ENCODE measurements at regions not wholly inside any gene's neighbourhood (a gene's known extent, or its start where the extent isn't known, plus 50 kb on each side); places are given as distances from the start of the nearest gene placed in this dataset.

DNA sequence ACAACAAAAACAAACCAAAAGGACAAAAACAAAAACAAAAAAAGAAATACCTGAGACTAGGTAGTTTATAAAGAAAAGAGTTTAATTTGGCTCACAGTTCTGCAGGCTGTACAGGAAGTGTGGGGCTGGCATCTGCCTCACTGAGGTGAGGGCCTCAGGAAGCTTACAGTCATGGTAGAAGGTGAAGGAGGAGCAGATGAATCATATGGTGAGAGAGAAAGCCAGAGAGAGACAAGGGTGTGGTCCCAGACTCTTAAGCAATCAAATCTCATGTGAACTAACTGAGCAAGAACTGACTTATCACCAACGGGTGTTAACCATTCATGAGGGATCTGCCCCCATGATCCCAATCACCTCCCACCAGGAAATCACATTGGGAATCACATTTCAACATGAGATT is 58.8 kb upstream of the ZBED5 start:
- H3K4me1 Mint-ChIP-seq (ENCODE audit: low read depth), result peaks cover 3% of the 10 kb centered on the region
- H3K27me3 Mint-ChIP-seq, result no peaks in the 10 kb centered on the region
- H3K9me3 Mint-ChIP-seq, result peaks cover 17% of the 10 kb centered on the region
- no peak for DNase-seq
- H3K27ac Mint-ChIP-seq, result no peak overlapping the region
- no peaks in the 10 kb centered on the region for H3K36me3 Mint-ChIP-seq (ENCODE audit: low read depth)
- H3K4me3 Mint-ChIP-seq, result no peak overlapping the region

DNA sequence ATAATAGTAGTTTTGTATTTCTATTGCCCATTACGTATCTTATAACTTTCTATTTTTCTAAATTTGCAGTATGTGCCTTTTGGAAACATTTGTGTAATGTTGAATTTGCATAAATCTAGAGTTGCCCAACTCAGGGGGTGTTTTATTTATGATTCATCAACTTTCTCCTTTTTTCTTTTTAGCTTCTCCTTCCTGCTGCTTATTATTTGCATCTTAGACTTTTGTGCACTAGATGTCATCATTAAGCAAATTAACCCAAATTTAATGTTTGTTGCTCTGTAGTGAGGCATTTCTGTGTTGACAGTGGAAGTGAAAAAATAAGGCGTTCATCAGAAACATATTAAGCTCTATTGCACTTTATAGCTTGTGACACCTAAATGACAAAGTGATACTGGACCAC is 56.2 kb upstream of the ZBED5 start:
- no peak overlapping the region for H3K4me3 Mint-ChIP-seq

DNA sequence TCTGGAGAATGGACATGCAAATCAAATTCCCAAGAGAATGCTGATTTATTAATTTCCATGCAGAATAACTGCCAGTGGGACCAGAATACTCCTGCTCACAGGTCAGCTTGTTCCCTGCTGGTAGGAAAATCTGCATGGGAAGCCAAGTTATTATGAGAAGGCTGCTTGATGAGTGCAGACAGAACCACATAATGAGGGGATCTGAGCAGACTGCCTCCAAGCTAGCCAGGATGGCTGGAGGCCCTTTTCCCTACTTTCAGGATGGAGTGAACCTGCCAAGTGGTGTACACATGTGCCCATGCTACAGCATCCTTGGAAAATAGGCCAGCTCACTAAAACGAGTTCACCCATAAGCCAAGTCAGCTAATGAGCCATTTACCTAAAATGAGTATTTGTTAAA is 55.2 kb upstream of the ZBED5 start:
- peaks cover 1% of the 10 kb centered on the region for H3K4me1 Mint-ChIP-seq (ENCODE audit: low read depth)
- H3K36me3 Mint-ChIP-seq (ENCODE audit: low read depth), result no peaks in the 10 kb centered on the region
- no peaks in the 10 kb centered on the region for H3K27me3 Mint-ChIP-seq

More for the DNA sequence above, 56.2 kb upstream of the ZBED5 start:
- peaks cover 1% of the 10 kb centered on the region for H3K4me1 Mint-ChIP-seq (ENCODE audit: low read depth)
- no peaks in the 10 kb centered on the region for H3K27me3 Mint-ChIP-seq
- H3K36me3 Mint-ChIP-seq (ENCODE audit: low read depth), result no peaks in the 10 kb centered on the region
- no peak overlapping the region for H3K27ac Mint-ChIP-seq
- DNase-seq, result no peak
- H3K9me3 Mint-ChIP-seq, result peaks cover 17% of the 10 kb centered on the region

DNA sequence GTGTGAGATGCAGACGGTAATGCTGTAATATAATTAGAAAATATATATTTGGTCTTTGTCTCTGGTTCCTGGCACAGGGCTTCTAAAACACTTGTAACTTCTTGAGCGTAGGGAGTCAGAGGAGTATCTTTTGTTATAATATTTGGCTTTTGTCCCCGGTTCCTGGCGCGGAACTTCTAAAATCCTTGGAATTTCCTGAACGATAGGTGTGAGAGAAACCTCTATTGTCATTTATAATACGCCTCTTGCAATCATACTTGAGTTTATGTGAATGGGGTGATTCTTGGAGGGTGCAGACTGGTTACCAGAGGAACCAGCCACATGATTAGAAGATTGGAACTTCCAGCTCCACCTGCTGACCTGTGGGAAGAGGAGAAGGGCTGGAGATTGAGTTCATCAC is 54.1 kb upstream of the ZBED5 start:
- Mint-ChIP-seq H3K27ac (no peak overlapping the region), H3K9me3 (peaks cover 6% of the 10 kb centered on the region), H3K36me3 (ENCODE audit: low read depth) (no peaks in the 10 kb centered on the region), H3K27me3 (no peaks in the 10 kb centered on the region), H3K4me3 (no peak overlapping the region), H3K4me1 (ENCODE audit: low read depth) (peaks cover 1% of the 10 kb centered on the region)
- DNase-seq, result no peak

More for the DNA sequence above, 55.2 kb upstream of the ZBED5 start:
- DNase-seq, result no peak
- H3K4me3 Mint-ChIP-seq, result no peak overlapping the region
- peaks cover 9% of the 10 kb centered on the region for H3K9me3 Mint-ChIP-seq
- H3K27ac Mint-ChIP-seq, result no peak overlapping the region

DNA sequence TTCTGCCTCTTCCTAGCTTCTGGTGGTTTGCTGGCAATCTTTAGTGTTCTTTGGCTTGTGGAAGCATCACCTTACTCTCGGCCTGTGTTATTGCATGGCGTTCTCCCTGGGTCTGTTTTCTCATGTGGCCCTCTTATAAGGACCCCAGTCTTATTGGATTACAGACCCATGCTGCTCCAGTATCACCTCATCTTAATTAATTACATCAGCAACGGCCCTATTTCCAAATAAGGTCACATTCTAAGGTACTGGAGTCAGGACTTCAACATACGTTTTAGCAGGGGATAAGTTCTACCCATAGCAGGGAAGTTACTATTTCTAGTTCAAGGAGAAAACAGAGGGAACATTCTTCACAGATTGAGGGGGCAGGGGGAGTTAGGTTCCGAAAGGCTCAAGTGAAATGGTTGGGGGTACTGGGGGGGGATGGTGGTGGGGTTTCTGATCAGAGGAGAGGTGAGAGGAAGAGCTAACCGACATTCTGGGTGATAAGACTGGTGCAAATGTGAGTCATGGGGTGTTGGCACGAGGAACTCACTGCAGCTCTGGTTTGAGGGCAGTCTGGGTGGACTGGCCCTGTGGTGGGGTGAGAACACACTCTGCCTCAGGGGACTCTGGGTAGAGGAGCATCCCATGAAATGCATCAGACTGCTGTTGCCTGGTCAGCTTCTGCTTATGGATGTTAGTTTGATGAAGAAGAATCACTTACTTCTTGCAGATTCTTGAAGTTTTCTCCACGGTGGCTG is 51.5 kb upstream of the ZBED5 start:
- H3K36me3 Mint-ChIP-seq (ENCODE audit: low read depth), result no peaks in the 10 kb centered on the region
- H3K27me3 Mint-ChIP-seq, result no peaks in the 10 kb centered on the region
- no peak overlapping the region for H3K27ac Mint-ChIP-seq
- H3K4me3 Mint-ChIP-seq, result no peak overlapping the region
- H3K9me3 Mint-ChIP-seq, result no peaks in the 10 kb centered on the region
- DNase-seq, result no peak
- H3K4me1 Mint-ChIP-seq (ENCODE audit: low read depth), result no peaks in the 10 kb centered on the region

DNA sequence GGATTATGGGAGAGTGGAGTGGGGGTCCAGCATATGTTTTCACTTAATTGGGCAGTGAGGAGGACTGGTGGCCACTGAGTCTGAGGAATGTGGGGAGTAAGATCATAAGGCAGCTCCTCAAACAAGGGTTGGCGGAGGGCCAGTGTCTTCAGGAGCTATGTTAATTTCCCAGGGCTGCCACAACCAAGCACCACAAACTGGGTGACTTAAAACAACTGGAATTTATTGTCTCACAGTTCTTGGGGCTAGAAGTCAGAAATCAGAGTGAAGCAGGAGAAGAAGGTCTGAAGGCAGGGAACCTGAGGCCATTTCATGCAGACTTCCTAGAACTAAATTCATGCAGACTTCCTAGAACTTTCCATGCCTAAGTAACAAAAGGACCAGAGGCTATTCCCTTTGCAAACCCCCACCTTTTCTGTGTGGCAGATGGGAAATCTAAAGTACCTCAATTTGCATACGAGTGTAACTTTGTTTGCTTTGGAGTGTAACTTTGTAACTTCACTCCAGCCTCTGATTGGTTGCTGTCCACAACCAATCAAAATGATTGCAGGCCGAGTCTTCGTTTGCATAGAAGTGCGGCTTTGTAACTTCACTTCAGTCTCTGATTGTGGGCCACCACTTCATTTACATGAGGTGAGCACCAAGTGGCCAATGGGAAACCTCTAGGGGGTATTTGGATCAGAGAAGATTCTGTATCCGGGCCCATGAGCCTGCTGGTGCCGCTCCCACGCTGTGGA is 50.5 kb upstream of the ZBED5 start:
- DNase-seq, result no peak
- Mint-ChIP-seq H3K27ac (no peak overlapping the region), H3K4me1 (ENCODE audit: low read depth) (no peaks in the 10 kb centered on the region), H3K36me3 (ENCODE audit: low read depth) (no peaks in the 10 kb centered on the region), H3K4me3 (no peak overlapping the region), H3K27me3 (no peaks in the 10 kb centered on the region), H3K9me3 (no peaks in the 10 kb centered on the region)

Data from activated T-cell treated with anti-CD3 and anti-CD28 coated beads, Interleukin-2, amount 50 U/mL, for 24 hours (primary cell).